ENCODE measurements at regions not wholly inside any gene's neighbourhood (a gene's known extent, or its start where the extent isn't known, plus 50 kb on each side); places are given as distances from the start of the nearest gene placed in this dataset.

- no peak for DNase-seq
These were observed 519.7 kb downstream of the PLCL1 start for GRCh38 chr2:198324071-198324470.

- DNase-seq: no peak
These were observed 517.9 kb downstream of the PLCL1 start for GRCh38 chr2:198322275-198322674.

GRCh38 chr2:198321522-198322088, 517.2 kb downstream of the PLCL1 start:
- no peak for DNase-seq

- DNase-seq: no peak
These were observed 512.5 kb downstream of the PLCL1 start for GRCh38 chr2:198316852-198317396.

- no peak for DNase-seq
These were observed 511.6 kb downstream of the PLCL1 start for GRCh38 chr2:198315791-198316630.

GRCh38 chr2:198314559-198315153, 510.3 kb downstream of the PLCL1 start:
- DNase-seq: peak; percentile 47

- DNase-seq: peak; percentile 46
These were observed 508.4 kb downstream of the PLCL1 start for GRCh38 chr2:198312596-198313483.

- no peak for DNase-seq
These were observed 506.6 kb downstream of the PLCL1 start for GRCh38 chr2:198311020-198311419.

GRCh38 chr2:198309673-198310280, 505.4 kb downstream of the PLCL1 start:
- DNase-seq: no peak

- no peak for DNase-seq
These were observed 504.7 kb downstream of the PLCL1 start for GRCh38 chr2:198309081-198309480.

GRCh38 chr2:198308368-198308767, 504.0 kb downstream of the PLCL1 start:
- no peak for DNase-seq

- DNase-seq: no peak
These were observed 502.7 kb downstream of the PLCL1 start for GRCh38 chr2:198307093-198307492.

- DNase-seq: no peak
These were observed 500.5 kb downstream of the PLCL1 start for GRCh38 chr2:198304859-198305258.

GRCh38 chr2:198297350-198297749, 493.0 kb downstream of the PLCL1 start:
- DNase-seq: no peak

GRCh38 chr2:198296665-198297308, 492.4 kb downstream of the PLCL1 start:
- peak; percentile 1 for DNase-seq

GRCh38 chr2:198293281-198293680, 488.9 kb downstream of the PLCL1 start:
- no peak for DNase-seq

GRCh38 chr2:198289811-198290210, 485.4 kb downstream of the PLCL1 start:
- no peak for DNase-seq

- no peak for DNase-seq
These were observed 483.3 kb downstream of the PLCL1 start for GRCh38 chr2:198287706-198288105.

GRCh38 chr2:198285216-198285615, 480.8 kb downstream of the PLCL1 start:
- DNase-seq: no peak

GRCh38 chr2:198283146-198283545, 478.8 kb downstream of the PLCL1 start:
- DNase-seq: no peak

GRCh38 chr2:198282061-198282460, 477.7 kb downstream of the PLCL1 start:
- no peak for DNase-seq

GRCh38 chr2:198280145-198280544, 475.8 kb downstream of the PLCL1 start:
- no peak for DNase-seq

Data from NCI-H524 treated with DMSO at 0.1 percent for 48 hours (cell line).